HL-60/S4 treated with phorbol 12-myristate 13-acetate at 8.2 ng/mL for 4 days and 3 days (cell line): ENCODE measurements at regions not wholly inside any gene's neighbourhood (a gene's known extent, or its start where the extent isn't known, plus 50 kb on each side); places are given as distances from the start of the nearest gene placed in this dataset.

ENCODE experiments used
- in situ Hi-C: fragments of 300-500 bp; cut with MboI; formaldehyde crosslinking; loops from 2 replicates; pipeline ENCODE4 v1.15.0; 2022; ENCODE audit warnings: low sequenced_read_pairs

DNA sequence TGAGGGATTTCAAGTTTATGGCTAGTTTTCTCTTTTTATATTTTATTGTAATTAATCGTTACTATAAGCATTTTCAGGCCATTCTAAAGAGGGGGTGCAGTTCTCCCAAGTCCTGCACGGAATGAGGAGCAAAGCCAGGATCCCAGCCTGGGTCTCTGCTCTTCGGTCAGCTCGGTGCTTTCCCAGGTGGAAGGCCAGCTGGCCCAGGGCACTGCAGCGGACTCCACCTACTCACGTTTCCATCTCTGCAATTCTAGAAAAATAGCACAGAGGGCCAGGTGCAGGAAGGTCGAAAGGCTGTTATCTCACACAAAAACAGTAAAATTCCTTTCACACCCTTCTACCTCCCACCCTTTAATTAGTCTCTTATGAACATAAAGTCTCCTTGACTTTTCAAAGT lies 59.5 kb upstream of the HES1 start:
- in situ Hi-C loops: no loop called here

DNA sequence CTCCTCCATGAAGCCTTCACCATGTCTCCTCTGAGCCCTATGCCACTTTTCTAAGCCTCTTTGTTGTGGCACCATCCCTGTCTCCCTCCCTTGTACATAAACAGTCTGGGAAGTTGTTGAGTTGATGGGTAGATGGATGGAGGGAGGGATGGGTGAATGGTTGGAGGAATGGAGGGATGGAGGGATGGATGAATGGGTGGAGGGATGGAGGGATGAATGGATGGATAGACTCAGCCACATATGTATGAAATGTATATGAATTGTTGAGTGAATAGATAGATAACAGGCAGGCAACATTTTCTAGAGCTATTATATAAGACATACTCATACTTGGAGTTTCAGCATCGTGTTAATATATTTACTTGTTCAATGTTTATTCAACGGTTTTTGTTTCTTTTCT lies 58.3 kb upstream of the HES1 start:
- in situ Hi-C loops: no loop called here

DNA sequence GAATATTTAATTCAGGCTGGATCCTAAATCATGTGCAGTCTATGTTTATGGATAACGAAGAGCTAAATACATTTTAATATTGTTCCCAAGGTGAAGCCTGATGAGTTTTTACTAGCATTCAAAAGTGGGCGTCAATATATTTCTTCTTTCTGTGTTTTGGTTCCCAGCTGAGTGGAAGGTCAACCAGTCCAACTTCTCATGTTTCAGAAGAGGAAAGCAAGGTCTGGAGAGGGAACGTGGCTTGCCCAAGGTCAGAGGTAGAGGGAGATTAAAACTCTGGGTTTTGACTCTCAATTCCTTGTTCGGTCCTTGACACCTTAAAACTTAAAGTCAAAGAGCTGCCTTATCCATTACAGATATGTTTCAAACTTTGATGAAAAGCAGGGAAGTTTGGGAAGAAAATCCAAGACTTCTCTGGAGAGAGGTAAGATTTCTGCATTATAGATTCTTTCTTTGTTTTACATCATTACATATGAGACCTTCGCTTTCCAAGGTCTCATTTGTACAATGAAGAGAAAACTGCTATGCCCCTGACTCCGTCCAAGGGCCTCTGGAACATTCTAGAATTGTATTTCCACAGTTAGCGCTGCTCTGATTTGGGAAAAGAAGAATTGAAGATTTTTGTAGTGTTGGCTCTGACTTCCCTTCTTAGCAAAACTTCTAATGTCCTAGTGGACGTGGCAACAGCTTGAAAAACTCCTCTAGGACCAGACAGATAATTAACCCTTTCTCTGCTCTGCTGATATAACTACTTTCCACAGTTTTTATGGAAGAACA lies 57.7 kb upstream of the HES1 start:
- in situ Hi-C loops: no loop called here

DNA sequence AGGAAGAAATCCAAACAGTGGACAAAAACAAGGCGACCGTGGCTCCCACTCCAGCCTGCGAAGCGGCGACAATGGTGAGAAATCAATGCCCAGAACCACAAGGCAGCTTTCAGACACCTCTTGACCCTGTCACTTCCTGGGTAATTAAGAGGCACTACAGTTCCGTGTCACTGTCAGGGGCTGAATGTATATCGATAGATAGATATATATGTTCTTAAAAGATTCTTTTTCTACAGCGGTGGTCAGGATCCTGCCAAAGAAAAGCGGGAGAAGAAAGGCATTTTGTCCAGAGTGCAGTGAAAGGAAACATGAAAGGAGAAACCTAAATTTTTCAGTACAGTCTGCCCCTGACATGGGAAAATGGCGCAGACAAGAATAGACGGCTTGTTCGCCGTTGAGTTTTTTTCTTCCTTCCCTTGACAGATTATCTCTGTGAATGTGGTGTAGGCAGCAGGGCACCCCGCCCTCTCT lies 56.2 kb upstream of the HES1 start:
- in situ Hi-C loops: no loop called here

DNA sequence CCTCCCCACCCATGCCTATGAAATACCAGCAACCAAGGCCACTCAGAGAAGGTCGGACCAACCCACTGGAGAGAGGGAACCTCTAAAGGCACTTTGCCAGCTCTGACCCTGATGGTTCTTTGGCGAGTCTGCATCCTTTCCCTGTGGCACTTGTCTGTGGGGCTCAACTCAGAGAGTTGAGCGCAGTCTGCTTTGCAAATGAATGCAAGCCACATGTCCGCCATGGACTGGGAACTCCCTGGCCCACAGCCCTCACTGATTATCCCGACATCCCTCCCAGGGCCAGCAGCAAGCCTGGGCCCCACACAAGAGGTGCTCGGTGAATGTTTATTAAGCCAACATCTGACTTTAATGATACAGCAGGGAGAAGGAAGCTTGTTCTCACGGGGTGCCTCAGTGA lies 55.5 kb upstream of the HES1 start:
- in situ Hi-C loops: no loop called here

DNA sequence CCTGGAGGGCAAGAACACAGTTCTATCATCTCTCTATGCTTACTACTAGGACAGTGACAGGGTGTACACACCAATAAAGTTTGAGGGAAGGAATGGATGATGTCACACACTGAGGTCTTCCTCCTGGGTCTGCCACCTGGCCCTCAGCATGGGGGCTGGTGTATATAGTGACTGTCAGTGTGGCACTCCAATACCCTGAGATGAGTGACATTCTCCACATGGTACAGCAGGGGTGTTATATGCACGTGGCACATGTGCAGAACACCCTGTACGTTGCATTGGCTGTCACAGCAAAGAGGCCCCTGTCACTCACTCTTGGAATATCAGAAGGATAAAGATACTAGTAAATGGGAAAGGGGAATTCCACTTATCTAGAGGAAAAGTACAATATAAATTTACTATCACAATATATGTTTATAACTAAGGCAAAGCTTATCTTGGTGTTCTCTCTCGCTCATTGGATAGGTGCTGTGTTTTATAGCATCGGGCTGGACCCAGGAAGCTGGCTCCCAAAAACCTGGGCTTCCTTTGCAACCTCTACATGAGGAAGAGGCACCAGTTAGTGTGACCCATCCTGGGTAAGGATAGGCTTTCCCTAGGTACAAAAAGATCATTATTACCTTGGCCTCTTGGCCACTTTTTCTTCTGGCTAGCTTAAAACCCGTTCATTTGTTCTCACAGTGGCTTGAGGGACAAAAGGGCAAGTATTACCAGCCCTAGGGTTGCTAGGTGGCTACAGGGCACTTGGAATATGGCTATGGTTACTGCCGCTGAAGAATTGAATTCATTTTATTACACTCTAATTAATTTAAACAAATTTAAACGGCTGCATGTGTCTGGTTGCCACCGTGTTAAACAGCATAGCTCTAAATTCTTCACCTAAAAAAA lies 54.8 kb upstream of the HES1 start:
- in situ Hi-C loops: no loop called here

DNA sequence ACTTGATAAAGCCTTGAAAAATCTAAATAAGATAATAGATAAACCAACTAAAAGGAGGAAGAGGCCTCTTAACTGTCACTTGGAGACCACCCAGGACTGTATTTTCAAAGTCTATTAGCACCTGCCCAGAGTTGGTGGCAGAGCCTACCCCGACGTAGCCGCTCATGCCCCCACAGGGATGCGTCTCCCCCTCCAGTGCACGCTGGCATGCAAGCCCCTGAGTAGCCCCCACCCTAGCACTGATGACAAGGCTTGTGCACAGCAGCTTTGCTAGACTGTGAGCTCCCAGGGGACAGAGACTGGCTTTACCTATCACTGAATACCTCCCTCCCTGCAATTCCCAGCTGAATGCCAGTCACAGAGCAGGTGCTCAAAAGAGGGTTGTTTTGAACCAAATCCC lies 54.1 kb upstream of the HES1 start:
- in situ Hi-C loops: no loop called here

DNA sequence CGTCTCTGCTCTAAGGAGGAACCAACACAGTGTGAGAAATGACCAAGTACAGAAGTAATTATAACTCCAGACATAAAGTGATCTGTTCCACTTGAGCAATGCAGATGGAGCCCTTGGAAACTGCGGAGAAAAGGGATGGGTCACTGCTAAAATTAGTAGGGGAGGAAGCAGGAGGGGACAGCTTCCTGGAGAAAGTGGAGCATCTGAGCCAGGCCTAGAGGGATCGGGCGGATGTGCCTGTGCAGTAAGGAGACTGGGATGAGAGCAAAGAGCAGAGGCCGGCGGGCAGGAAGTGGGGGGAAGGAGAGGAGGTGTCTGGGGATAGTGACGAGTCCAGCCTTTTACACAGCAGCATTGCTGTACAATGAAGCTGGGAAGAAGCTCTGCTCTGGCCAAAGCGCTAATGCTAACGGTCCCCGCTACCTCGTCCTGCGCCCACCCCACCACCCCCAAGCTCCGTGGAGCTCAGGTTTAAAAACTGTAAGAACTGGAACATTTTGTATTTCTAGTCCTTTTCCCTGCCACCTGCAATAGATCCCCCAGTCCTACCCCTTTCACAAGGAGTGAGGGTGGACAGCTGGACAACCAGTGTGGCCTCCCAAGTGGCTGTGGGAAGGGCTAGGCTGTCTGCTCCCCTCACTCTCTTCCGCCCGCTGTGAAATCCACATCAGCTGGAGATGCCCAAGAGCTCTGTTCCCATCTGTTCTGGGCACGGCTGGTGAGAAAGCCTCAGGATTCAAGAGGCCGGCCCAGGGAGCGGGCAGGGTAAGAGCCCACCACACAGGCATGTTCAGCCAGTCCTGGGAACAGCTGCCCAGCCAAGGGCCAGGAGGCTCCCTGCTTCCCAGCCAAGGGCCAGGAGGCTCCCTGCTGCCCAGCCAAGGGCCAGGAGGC lies 53.0 kb upstream of the HES1 start:
- in situ Hi-C loops: no loop called here

DNA sequence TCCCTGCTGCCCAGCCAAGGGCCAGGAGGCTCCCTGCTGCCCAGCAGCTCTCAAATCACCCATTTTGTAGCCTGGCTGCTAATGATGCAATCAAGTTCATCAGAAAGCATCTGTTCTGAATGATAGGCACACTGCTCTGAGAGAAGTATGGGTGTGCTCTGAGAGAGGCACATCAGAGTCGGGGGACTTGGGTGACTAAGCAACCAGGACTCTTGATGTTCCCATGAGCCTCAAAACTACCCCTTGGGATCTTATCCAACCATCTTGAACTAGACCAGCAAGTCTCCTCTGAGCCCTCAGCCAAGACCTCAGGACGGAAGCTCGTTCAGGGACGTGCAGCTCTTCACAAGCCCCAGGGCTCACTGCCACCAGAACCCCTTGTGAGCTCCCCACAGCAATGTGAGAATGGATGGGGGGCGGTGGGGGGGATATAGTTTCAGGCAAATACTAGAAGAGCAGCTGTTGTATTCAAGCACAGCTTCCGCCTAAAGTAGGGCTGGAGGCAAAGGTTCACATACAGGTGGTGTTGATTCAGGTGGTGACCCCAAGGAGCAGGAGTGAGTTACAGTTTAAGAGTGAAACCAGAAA lies 52.2 kb upstream of the HES1 start:
- in situ Hi-C loops: no loop called here

DNA sequence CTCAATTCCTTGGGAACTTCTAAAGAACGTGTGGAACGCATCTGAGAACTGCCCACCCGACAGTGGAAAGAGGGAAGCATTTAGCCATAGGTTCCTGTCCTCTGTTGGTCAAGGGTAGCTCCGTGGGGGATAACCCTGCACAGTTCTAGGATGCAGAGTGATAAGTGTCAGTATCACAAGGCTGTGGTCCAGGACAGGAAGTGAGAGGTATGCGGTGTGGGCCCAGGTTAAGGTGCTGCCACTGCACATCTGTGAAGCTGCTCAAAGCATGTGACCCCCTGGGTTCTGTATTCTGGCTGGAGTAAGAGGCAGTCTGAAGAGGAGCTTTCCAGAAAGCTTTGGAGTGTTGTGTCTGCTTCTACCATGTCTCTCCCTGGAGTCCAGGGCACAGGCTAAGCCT lies 51.7 kb upstream of the HES1 start:
- in situ Hi-C loops: no loop called here
